PC-3 (cell line): ENCODE measurements at regions not wholly inside any gene's neighbourhood (a gene's known extent, or its start where the extent isn't known, plus 50 kb on each side); places are given as distances from the start of the nearest gene placed in this dataset.

ENCODE experiments used
- ATAC-seq: fragments of 200-7000 bp; cut with Tn5 transposase; 2 replicates; pipeline ENCODE4 v1.9.1; 2020; ENCODE audit warnings: mild to moderate bottlenecking, moderate library complexity
- BruUV-seq: library from RNA; stranded (reverse); fragments of 400-500 nt; replicated peaks from 2 replicates; lab custom pipeline; 2021; lab: Mats Ljungman, UMichigan
- CTCF ChIA-PET: fragments of 300-600 bp; sonication (Branson Sonifier 250); formaldehyde crosslinking; loops from one replicate; lab custom pipeline; 2022; ENCODE audit warnings: antibody characterized with exemption; lab: Charles Lee
- POLR2A ChIA-PET: fragments of 300-600 bp; sonication (Branson Sonifier 250); formaldehyde crosslinking; loops from one replicate; lab custom pipeline; 2022; ENCODE audit warnings: antibody characterized with exemption; ENCODE audit not compliant: unreplicated experiment; lab: Charles Lee
- DNase-seq: peaks from one replicate; pipeline ENCODE4 v3.0.0-alpha.2; 2015
- H2AFZ ChIP-seq: fragments of 300-600 bp; sonication (generic); 2 replicates; pipeline ENCODE4 v1.6.0; 2016; ENCODE audit warnings: antibody characterized with exemption, low read length
- H3F3A ChIP-seq: fragments of 300-600 bp; sonication (generic); one replicate; pipeline ENCODE4 v1.6.0; 2017; ENCODE audit warnings: antibody characterized with exemption, low read length, control low read depth, mild to moderate bottlenecking; ENCODE audit not compliant: unreplicated experiment
- H3K27ac ChIP-seq: fragments of 300-600 bp; sonication (generic); 2 replicates; pipeline ENCODE4 v1.5.1; 2016; ENCODE audit warnings: mild to moderate bottlenecking, low read length
- H3K27me3 ChIP-seq: fragments of 300-600 bp; sonication (generic); 2 replicates; pipeline ENCODE4 v1.6.1; 2016; ENCODE audit warnings: low read length, mixed read lengths
- H3K36me3 ChIP-seq: fragments of 300-600 bp; sonication (generic); 2 replicates; pipeline ENCODE4 v1.6.1; 2016; ENCODE audit warnings: low read depth, mixed run types, low read length, mixed read lengths
- H3K4me1 ChIP-seq: fragments of 300-600 bp; sonication (generic); 2 replicates; pipeline ENCODE4 v1.5.1; 2016; ENCODE audit warnings: low read length; ENCODE audit not compliant: insufficient read depth
- H3K4me2 ChIP-seq: fragments of 300-600 bp; sonication (generic); 2 replicates; pipeline ENCODE4 v1.6.0; 2016; ENCODE audit warnings: low read length
- H3K4me3 ChIP-seq: fragments of 300-600 bp; sonication (generic); 2 replicates; pipeline ENCODE4 v1.5.1; 2016; ENCODE audit warnings: mild to moderate bottlenecking, low read length, mixed read lengths
- H3K79me2 ChIP-seq: fragments of 300-600 bp; sonication (generic); 2 replicates; pipeline ENCODE4 v1.6.1; 2017; ENCODE audit warnings: low read length, mixed read lengths
- H3K9ac ChIP-seq: fragments of 300-600 bp; sonication (generic); 2 replicates; pipeline ENCODE4 v1.6.0; 2016; ENCODE audit warnings: mild to moderate bottlenecking, low read length
- H3K9me2 ChIP-seq: fragments of 300-600 bp; sonication (generic); replicated peaks from 2 replicates; pipeline ENCODE4 v1.6.1; 2016; ENCODE audit warnings: mixed run types, low read length, mixed read lengths
- H3K9me3 ChIP-seq: fragments of 300-600 bp; sonication (generic); 2 replicates; pipeline ENCODE4 v1.6.1; 2016; ENCODE audit warnings: low read length, mixed read lengths
- H4K20me1 ChIP-seq: fragments of 300-600 bp; sonication (generic); 2 replicates; pipeline ENCODE4 v1.6.1; 2016; ENCODE audit warnings: low read length, mixed read lengths
- EZH2 ChIP-seq: fragments of 300-600 bp; sonication (generic); IDR thresholded peaks from one replicate; pipeline ENCODE4 v1.6.1; 2017; ENCODE audit warnings: antibody characterized with exemption, mild to moderate bottlenecking, low read length; ENCODE audit not compliant: unreplicated experiment
- EZH2phosphoT487 ChIP-seq: fragments of 300-600 bp; sonication (generic); IDR thresholded peaks from 2 replicates; pipeline ENCODE4 v1.6.1; 2018; ENCODE audit warnings: mild to moderate bottlenecking, antibody characterized with exemption, low read length, borderline replicate concordance
- intact Hi-C: fragments of 100-400 bp; cut with micrococcal nuclease; formaldehyde crosslinking; loops from 2 replicates; pipeline ENCODE4 v1.9.0; 2023
- TF ChIP-seq, protein P1 (sequence below): fragments of 300-600 bp; sonication (generic); conservative IDR thresholded peaks from 2 replicates; pipeline ENCODE4 v1.5.1; 2017; ENCODE audit warnings: antibody characterized with exemption, low read depth, mild to moderate bottlenecking, low read length

DNA sequence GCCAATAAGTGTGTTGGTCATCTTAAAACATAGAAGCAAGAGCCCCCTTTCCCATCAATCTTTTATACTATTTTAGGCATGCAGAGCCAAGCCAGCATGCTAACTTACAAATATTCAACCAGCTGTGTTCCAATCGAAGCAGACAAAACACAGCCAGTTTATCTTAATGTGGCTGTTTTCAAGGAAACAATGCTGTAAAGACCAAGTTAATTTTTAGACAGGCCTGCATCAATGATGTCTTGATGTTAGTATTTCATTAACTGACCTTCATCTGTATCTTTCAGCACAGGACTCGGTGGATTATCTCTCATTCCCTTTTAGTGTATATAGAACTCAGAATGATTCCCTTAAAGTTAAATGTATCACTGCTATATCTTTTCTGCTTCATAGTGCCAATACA is 262.0 kb upstream of the ZWINT start:
- Histone ChIP-seq H3K9me2 (no peaks in the 10 kb centered on the region), H3K36me3 (no peaks in the 10 kb centered on the region), H3K4me3 (peak overlapping the region; percentile 39; the same call in 1 of the 2 replicates), H3F3A (no peaks in the 10 kb centered on the region), H2AFZ (0 out of 2 replicates have a peak overlapping the region, but pooled peaks have one; percentile 37), H4K20me1 (no peaks in the 10 kb centered on the region), H3K9me3 (no peaks in the 10 kb centered on the region), H3K27me3 (no peaks in the 10 kb centered on the region), H3K4me1 (no peaks in the 10 kb centered on the region), H3K4me2 (peak overlapping the region; percentile 58; the same call in 1 of the 2 replicates), H3K27ac (no peak overlapping the region), H3K9ac (no peak overlapping the region), H3K79me2 (no peaks in the 10 kb centered on the region)
- no TSS peak for BruUV-seq
- ChIA-PET CTCF (no interaction called here), POLR2A (interaction anchor here (0.8 kb wide), 1 partner anchor 75 kb away, joined by 5 read pairs; no protein-coding TSS in a partner anchor)
- no peak for ATAC-seq
- intact Hi-C loops, result no loop called here
- DNase-seq, result no peak
- TF ChIP-seq, protein P1, sequence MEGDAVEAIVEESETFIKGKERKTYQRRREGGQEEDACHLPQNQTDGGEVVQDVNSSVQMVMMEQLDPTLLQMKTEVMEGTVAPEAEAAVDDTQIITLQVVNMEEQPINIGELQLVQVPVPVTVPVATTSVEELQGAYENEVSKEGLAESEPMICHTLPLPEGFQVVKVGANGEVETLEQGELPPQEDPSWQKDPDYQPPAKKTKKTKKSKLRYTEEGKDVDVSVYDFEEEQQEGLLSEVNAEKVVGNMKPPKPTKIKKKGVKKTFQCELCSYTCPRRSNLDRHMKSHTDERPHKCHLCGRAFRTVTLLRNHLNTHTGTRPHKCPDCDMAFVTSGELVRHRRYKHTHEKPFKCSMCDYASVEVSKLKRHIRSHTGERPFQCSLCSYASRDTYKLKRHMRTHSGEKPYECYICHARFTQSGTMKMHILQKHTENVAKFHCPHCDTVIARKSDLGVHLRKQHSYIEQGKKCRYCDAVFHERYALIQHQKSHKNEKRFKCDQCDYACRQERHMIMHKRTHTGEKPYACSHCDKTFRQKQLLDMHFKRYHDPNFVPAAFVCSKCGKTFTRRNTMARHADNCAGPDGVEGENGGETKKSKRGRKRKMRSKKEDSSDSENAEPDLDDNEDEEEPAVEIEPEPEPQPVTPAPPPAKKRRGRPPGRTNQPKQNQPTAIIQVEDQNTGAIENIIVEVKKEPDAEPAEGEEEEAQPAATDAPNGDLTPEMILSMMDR, result no peak
- no peak for TF ChIP-seq EZH2
- no peak for TF ChIP-seq EZH2phosphoT487

GRCh38 chr10:56622335-56622973 is 261.4 kb upstream of the ZWINT start:
- H3K4me3 ChIP-seq, result peak overlapping the region; percentile 39
- BruUV-seq, result no TSS peak
- intact Hi-C loops, result no loop called here
- H3K27ac ChIP-seq, result no peak overlapping the region
- H3K4me2 ChIP-seq, result peak overlapping the region; percentile 58
- no peak for TF ChIP-seq EZH2
- TF ChIP-seq EZH2phosphoT487, result no peak
- TF ChIP-seq, protein P1, result no peak
- no peak overlapping the region for H3K9ac ChIP-seq
- no peaks in the 10 kb centered on the region for H3K79me2 ChIP-seq
- ChIA-PET CTCF (no interaction called here), POLR2A (interaction anchor here (0.8 kb wide), 1 partner anchor 76 kb away, joined by 5 read pairs; no protein-coding TSS in a partner anchor)
- H3K9me3 ChIP-seq, result no peaks in the 10 kb centered on the region
- H4K20me1 ChIP-seq, result no peaks in the 10 kb centered on the region
- no peaks in the 10 kb centered on the region for H3K4me1 ChIP-seq
- ATAC-seq (peak; percentile 45), DNase-seq (no peak)
- no peaks in the 10 kb centered on the region for H3K9me2 ChIP-seq
- peak overlapping the region; percentile 37 for H2AFZ ChIP-seq
- no peaks in the 10 kb centered on the region for H3K36me3 ChIP-seq
- H3K27me3 ChIP-seq, result no peaks in the 10 kb centered on the region
- H3F3A ChIP-seq, result no peaks in the 10 kb centered on the region

DNA sequence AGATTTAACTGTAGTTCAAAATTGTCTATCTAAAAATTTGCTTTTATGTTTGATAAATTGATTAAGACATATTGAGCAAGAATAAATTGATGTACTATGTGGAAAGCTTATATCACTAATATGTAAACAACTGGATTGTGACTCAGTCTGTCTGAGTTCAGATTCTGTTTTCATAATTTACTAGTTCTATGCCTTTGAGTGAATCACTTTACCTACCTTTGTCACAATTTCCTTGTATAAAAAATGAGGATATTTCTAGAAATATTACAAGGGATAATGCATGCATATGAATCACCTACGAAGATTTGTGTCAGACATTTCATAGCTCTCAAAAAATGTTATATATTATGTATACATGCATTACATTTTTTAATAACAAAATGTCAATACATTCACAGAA is 245.1 kb upstream of the ZWINT start:
- BruUV-seq, result no TSS peak
- Histone ChIP-seq H3K9ac (no peak overlapping the region), H3K79me2 (no peaks in the 10 kb centered on the region), H3K9me3 (no peaks in the 10 kb centered on the region), H3K36me3 (no peaks in the 10 kb centered on the region), H3F3A (no peaks in the 10 kb centered on the region), H4K20me1 (no peaks in the 10 kb centered on the region), H3K4me2 (no peak overlapping the region), H3K27me3 (no peaks in the 10 kb centered on the region), H2AFZ (no peak overlapping the region), H3K4me3 (no peak overlapping the region), H3K4me1 (no peaks in the 10 kb centered on the region), H3K27ac (no peak overlapping the region), H3K9me2 (no peaks in the 10 kb centered on the region)
- intact Hi-C loops, result no loop called here
- peak; percentile 56 for DNase-seq
- TF ChIP-seq, protein P1, result no peak
- TF ChIP-seq EZH2phosphoT487, result no peak
- TF ChIP-seq EZH2, result no peak
- POLR2A ChIA-PET, result no interaction called here
- ATAC-seq, result peak; percentile 81
- CTCF ChIA-PET, result no interaction called here
